AG08396 (cell line): ENCODE measurements at regions not wholly inside any gene's neighbourhood (a gene's known extent, or its start where the extent isn't known, plus 50 kb on each side); places are given as distances from the start of the nearest gene placed in this dataset.
"Not testable (repeated sequence)": the region's sequence is repeated elsewhere in the genome, so short reads cannot be mapped to it uniquely, and the experiment has no call there.

Source experiments
- DNase-seq: peaks from one replicate; pipeline ENCODE4 v3.0.0; 2012; ENCODE audit warnings: low spot score, mixed read lengths

- DNase-seq: no peak
Measured at GRCh38 chr3:124364317-124365020, 365.8 kb upstream of the UMPS start.

DNA sequence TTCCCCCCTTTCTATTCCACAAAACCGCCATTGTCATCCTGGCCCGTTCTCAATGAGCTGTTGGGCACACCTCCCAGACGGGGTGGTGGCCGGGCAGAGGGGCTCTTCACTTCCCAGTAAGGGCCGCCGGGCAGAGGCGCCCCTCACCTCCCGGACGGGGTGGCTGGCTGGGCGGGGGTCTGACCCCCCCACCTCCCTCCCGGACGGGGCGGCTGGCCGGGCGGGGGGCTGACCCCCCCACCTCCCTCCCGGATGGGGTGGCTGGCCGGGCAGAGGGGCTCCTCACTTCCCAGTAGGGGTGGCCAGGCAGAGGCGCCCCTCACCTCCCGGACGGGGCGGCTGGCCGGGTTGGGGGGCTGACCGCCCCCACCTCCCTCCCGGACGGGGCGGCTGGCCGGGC, 363.6 kb upstream of the UMPS start:
- not testable (repeated sequence) for DNase-seq

DNA sequence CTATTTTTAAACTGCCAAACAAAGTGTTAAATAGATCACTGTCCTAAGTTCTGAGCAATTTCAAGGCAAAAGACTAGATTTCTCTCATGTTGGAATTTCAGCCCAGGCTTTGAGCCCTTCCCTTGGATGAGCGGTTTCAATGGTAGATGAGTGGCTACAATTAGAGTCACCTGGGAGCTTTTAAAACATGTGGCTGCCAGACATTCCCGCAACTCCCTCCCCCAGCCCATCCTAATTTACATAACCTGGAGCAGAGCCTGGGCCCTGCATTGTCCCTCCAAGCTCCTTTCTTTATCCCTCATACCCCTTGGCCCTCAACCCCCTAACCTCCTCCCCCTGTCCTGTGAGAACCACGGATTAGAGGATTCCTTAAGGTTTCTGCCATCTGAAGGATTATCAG, 357.5 kb upstream of the UMPS start:
- no peak for DNase-seq

DNA sequence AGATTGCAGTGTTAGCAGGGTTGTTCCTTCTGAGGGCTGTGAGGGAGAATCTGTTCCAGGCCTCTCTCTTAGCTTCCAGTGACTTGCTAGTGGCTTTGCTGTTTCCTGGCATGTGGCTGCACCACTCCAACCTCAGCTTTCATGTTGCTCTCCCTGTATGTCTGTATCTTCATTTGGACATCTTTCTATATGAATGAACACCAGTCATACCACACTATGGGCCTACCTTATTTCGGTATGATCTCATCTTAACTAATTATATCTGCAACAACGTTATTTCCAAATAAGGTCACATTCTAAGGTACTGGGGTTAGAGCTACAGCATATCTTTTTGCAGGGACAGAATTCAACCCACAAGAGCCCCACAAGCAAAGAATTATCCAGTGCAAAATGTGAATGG, 356.7 kb upstream of the UMPS start:
- no peak for DNase-seq

DNA sequence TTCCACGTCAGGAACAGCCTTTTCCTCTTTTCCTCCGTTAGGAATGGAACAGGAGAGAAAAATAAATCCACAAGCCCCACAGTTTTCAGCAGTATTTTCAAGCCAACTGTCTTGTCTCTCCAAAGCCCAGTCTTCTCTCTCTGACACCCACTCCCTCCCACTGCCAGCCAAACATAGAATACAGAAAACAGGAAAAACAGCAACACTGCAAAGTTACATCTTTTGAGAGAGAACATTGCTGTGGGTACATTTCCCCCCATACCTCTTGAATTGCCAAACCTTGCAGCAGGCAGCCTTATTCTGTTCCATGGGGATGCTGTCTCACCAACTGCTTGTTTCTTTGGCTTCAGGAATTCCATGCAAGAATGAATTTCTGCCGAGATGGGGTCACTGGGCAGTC, 355.7 kb upstream of the UMPS start:
- DNase-seq: no peak

DNA sequence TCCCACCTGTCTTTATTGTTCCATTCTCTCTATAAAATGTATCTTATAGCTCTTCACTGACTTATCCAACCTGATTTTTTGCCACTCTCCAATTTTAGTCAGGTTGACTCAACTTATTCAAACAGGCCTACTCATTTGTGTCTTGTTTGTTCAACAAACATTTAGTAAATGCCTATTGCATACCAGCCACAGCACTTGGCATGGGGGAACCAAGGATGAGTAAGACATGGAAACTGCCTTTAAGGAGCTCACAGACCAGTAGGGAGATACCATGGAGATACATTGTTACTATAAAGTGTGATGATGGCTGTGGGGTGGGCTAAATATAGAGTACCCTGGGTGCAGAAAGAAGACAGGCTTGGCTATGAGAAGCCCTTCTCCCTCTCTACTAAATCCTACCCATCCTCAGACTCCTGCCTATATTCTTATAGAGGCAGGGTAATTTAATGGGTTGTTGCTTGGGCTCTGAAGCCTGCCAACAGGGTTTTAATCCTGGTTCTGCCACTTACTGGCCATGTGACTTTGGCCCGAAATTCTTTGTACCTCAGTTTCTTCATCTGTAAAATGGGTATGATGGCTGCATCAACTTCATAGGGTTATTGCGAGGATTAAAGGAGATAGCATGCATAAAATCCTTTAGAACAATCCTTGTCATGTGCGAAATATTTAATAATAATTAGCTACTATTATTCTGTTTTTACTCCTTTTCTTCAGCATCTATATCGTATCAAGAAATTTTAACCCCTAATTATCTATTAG, 348.5 kb upstream of the UMPS start:
- DNase-seq: no peak

DNA sequence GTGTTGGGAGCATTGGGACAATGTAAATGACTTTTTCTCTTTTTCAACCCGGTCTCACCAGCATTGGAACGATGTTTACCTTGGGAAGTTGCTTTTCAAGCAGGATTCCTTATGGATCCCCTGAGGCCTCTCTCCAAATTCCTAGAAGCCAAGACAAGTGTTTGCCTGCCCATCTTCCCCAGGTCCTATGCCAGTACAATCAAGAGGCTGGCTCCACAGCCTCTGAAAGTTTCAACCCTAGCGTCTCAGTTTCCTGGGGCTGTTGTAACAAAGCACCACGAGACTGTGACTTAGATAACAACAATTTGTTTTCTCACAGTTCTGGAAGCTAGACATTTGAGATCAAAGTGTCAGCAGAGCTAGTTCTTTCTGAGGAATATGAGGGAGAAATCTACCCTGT, 347.2 kb upstream of the UMPS start:
- no peak for DNase-seq

- DNase-seq: no peak
Measured at GRCh38 chr3:124383846-124384466, 346.3 kb upstream of the UMPS start.

GRCh38 chr3:124384527-124384926, 345.7 kb upstream of the UMPS start:
- no peak for DNase-seq

DNA sequence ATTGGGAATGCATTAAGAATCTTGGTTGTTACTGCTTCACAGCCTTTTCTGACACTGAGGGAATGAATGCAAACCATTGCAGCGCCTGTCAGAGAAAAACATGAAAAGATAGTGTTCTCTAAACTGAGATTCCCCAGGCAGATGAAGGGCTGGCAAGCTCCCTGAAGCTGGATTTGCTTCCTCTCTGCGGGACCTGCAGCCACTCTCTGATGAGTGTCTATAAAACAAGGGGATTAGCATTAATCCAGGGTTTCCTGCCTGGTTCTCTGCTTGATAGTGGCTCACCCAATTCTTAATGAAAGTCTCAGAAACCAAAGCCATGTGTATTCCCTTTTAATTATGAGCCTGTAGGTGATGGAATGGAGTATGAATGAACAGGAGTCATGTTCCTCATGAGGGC, 344.3 kb upstream of the UMPS start:
- DNase-seq: no peak

GRCh38 chr3:124386996-124387595, 343.2 kb upstream of the UMPS start:
- no peak for DNase-seq

DNA sequence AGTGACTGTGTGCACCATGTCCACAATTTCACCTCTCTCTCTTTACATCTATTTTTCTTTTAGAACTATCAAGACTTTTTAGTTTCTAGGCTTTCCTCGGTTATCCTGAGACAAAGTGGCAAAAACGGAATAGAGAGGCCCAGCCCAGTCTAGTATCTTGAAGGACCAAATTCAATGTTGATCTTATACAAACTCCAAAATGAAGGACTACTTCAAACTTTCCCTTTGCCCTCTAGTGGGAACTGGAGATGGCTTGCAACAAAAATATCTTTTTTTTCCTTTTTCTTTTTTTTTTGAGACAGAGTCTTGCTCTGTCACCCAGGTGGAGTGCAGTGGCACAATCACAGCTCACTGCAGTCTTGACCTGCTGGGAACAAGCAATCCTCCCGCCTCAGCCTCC, 338.5 kb upstream of the UMPS start:
- no peak for DNase-seq

DNA sequence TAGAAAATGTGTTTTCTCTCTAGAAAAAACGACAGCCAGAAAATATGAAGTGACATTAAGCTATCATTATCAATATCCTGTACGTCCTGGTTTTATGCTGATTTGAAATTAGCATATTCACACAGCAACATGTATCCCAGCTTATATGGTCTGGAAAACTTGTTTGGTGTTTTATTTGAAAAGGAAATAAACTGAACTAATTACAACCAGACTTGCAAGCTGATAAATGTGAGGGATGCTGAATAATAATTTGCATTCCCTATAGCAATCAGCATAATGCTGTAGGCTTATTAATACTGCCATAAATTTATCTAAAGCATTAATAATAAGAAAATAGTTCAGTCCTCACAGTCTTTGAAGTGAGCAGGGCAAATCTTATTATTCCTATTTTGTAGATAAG, 336.9 kb upstream of the UMPS start:
- DNase-seq: no peak

DNA sequence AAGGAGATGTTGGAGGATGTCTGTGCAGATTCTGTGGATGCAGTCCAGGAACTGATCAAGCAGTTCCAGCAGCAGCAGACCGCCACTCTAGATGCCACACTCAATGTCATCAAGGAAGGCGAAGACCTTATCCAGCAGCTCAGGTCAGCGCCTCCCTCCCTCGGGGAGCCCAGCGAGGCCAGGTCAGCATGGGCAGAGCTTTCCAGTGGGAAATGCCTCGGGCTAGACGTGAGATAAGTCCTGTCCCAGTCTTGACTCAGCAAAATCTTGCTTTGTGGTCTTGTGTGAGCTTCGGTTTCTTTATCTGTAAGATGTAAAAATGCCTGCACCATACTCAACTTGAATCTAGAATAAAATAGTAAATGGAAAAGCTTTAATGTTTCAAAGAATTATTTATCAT, 335.1 kb upstream of the UMPS start:
- no peak for DNase-seq

GRCh38 chr3:124395584-124396338, 334.5 kb upstream of the UMPS start:
- no peak for DNase-seq

GRCh38 chr3:124396339-124396950, 333.8 kb upstream of the UMPS start:
- no peak for DNase-seq

GRCh38 chr3:124397088-124397487, 333.2 kb upstream of the UMPS start:
- no peak for DNase-seq

DNA sequence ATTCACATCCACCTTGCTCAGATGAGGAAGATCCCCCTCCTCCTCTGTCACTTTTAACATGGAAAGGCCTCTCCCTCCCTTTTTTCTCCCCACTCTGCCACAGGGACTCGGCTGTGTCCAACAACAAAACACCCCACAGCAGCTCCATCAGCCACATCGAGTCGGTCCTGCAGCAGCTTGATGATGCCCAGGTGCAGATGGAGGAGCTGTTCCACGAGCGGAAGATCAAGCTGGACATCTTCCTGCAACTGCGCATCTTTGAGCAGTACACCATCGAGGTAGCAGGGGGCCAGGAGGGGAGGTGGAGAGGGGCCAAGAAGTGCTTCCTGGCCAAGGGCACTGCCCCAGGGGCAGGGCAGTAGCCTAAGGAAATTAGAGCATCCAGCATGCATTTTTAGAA, 331.7 kb upstream of the UMPS start:
- DNase-seq: no peak

DNA sequence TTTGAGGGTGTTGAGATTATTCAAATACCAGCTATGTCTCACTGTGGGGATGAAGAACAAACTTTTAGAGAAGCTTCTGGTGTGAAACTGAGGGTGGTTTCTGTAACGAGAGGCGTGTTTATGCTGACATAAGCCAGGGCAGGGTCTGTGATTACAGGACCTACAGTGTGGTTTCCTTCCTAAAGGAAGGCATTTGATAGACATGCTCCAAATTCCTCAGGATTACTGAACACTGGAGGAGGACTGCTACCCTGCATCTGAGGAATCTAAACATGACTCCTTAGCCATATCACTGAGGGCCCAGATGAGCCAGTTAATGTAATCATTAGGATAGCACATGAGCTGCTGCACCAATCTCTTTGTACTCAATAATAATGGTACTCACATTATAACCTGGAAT, 328.4 kb upstream of the UMPS start:
- no peak for DNase-seq

- no peak for DNase-seq
Measured at GRCh38 chr3:124402791-124403190, 327.5 kb upstream of the UMPS start.

DNA sequence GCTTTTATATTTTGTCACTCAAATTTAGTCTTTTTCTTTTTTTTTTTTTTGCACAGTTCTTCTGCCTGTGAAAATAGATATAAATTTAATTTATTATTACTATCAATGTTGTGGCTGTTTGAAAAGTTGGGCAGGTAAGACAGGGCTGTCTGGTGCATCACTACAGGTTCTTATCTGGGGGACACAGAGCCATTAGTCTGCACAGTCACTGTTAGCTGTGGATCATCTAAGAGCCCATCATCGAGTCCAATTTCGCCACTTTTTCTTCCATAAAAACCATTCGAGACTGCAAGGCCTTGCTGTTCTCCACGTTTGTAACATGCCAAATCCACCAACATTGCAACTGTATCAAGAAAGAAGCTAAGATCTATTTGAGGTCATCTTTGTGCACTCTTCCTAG, 325.6 kb upstream of the UMPS start:
- no peak for DNase-seq

DNA sequence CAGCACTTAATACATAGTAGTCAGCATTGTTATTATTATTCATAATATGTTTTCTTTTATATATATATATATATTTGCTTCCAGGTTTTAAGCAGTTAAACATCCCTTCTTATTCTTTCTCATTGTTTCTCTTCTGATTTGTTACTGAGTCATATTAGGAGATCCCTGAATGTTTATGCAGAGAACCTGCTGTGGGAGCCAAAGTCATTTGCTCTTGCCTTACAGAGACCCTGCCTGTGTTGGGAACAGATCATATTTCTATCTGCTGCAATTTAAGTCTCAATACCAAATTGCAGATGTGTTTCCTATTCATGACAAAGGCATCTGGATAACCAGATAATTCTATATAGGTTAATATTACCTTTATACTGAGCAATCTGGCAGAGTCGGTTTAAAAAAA, 323.0 kb upstream of the UMPS start:
- no peak for DNase-seq
